HG02642 (cell line): ENCODE measurements at regions not wholly inside any gene's neighbourhood (a gene's known extent, or its start where the extent isn't known, plus 50 kb on each side); places are given as distances from the start of the nearest gene placed in this dataset.

Experiments used
- ATAC-seq: cut with Tn5 transposase; IDR thresholded peaks from one replicate; pipeline ENCODE4 v1.9.1; 2021; ENCODE audit warnings: mild to moderate bottlenecking; ENCODE audit not compliant: unreplicated experiment, poor library complexity

GRCh38 chr12:58346032-58346632, 404.8 kb downstream of the ATP23 start:
- peak; percentile 76 for ATAC-seq

DNA sequence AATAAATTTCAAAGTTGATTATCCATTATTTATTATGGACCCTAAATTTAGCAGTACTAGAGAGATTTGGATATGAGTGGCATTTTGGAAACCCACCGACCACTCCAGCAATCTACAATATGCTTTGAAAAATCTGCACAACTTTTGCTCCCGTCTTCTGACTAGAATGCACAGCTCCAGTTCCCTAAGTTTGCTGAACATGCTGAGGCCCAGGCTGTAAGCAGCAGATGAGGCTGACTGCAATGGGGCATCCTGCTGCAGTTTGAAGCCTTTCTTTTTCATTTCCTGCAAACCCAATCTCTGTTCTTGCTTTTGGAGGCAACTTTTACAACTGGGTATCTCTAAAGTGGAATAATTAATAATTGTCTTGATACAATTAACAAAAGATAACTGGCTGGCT, 405.8 kb downstream of the ATP23 start:
- no peak for ATAC-seq

GRCh38 chr12:58347691-58348090, 406.3 kb downstream of the ATP23 start:
- no peak for ATAC-seq

DNA sequence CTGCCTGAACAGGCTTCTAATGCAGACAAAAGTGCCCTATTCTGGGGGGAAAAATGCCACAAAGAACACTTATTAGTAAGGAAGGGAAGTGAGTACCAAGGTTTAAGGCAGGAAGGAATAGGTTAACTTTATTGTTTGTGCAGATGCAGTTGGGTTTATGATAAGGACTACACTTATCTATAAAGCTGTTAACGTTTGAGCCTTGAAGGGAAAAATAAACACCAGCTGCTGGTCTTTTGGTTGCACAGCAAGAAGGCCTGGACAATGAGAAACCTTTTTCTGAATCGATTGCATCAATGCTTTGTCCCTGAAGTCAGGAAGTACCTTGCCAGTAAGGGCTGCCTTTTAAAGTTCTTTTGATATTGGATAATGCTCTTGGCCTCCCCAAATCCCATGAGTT, 407.8 kb downstream of the ATP23 start:
- no peak for ATAC-seq

DNA sequence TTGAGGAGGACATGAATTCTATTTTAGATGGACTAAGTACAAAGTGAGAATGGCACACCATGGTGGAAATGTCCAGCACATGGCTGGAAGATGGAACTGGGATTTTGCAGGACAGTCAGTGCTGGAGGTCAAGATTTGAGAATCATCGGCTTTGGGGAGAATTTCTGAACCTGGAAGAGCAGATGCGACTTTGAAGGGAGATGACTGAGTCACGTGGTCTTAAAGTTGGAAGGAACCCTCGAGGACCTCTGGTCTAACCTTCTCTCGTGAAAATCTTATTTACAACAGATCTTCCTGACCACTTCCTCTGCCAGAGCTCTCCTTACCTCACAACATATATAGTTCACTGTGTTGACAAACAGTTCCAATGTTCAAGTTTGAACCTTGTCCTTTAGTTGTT, 415.4 kb downstream of the ATP23 start:
- no peak for ATAC-seq

DNA sequence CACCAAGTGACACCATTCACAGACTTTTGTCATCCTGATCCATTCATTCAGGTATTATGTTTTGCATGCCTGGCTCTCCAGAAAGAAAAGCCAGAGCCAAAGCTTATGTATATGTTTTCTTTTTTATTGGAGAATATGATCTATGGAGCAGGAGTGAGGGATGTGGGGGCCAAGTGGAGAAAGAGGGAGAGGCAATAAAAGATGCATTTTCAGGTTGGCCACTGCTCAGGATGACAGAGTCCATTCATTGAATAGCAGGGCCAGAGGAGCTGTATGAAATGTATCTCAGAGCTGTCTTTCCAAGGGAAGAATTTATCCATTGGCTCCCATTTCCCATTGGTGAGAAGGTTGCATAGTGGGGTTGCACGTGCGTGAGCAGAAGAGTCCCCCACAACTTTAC, 416.1 kb downstream of the ATP23 start:
- ATAC-seq: no peak

- ATAC-seq: no peak
These were observed 417.0 kb downstream of the ATP23 start for GRCh38 chr12:58358369-58358768.

DNA sequence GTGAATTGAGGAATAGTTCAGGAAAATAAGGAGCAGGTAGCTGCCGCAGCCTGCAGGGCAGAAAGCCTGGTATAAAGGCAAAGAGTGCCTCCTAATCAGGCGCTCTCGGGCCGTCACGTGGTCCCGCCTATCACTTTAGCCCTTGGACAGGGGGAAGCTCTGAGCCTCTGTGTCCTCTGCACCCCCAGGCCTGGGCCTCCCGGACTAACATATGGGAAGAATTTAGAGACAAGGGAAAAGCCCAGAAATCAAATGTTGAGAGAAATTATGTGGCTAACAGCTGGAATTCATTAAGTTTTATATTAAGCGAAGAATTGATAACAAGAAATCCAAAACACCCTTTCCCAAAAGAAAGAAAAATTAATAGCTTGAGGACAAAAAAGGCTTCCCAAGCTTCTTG, 417.7 kb downstream of the ATP23 start:
- ATAC-seq: no peak

GRCh38 chr12:58361056-58361455, 419.7 kb downstream of the ATP23 start:
- ATAC-seq: no peak

DNA sequence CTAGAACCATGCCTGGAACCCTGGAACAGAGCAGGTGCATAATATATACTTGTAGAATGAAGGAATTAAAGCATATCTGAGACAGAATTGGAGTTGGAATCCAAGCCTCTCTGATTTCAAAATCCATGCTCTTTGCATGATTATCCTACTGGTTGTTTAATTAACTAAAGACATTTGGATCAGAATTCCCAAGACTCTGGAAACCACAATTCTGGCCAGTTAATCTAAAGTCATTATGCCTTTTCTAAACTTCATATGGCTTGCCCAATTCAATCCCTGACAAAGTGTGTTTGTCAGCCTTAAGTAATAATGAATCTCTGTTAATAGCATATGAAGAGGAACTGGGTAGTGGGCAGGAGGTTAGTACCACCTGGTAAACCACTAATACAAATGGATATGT, 422.6 kb downstream of the ATP23 start:
- no peak for ATAC-seq

DNA sequence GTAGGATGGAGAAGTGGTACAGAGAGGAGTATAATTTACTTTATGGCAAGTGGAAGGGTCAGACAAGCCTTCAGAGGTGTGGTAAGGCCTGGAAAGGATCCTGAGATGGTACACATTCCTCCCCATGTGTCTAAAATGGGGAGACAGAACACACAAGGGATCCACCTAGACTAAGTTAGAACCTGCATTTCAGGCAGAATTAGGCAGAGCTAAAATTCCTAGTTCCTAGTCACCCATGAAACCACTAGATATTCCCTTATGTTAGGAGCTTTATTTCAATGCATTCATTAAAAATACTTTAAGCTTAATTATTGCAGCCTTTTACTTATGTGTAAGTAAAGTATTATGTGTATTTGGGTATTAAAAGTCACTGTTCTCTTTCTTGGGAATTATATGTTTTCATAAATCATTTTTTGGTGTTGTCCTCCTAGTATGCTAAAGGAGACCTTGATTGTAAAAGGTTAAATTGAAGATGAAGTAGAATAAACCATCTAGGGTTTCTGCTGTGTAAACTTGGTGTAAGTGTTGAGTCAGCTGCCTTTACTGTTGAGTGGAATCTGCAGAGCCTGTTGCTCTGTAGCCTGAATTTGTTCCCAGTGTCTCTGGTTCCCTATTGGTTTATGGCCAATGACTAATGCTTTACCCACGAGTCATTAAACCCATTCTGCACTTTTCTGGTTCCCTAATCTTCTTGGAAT, 423.2 kb downstream of the ATP23 start:
- no peak for ATAC-seq

- no peak for ATAC-seq
These were observed 423.7 kb downstream of the ATP23 start for GRCh38 chr12:58365087-58365390.

DNA sequence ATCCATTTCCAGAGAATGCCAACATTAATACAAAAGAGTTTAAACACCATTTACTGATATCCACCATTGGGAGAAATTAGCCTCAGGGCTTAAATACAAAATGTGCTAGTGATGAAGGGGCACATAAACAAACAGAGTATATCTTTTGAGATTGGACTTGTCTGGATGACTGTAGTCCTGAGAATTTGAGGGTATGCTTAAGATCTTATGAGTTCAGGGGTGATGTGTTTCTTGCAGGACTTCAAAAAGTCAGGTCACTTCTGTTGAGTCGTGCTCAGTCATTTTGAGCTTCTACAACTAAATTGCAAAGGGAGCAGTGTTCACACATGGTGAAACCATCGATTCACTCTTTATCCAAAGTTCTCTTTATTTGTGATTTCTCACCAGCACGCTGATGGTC, 425.7 kb downstream of the ATP23 start:
- no peak for ATAC-seq

DNA sequence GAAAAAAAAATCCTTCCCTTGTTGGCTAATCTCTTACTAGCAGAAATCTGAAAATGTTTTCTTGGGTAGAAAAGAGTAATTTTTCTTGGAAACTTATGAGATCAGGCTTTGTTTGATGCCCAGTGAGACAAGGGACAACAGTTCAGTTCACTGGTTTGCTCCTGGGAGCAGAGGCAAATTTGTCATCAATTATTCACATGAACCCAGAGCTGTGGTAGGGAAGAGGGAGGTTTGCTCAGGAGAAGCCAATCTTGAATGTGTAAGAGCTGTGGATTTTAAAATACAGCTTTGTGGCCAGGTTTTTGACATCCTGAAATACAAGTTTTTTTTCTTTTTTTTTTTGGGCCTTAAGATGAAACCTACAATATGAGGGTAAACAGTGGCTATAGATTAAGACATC, 426.6 kb downstream of the ATP23 start:
- no peak for ATAC-seq

GRCh38 chr12:58369576-58369975, 428.2 kb downstream of the ATP23 start:
- no peak for ATAC-seq

GRCh38 chr12:58372298-58372697, 430.9 kb downstream of the ATP23 start:
- ATAC-seq: peak; percentile 91

- no peak for ATAC-seq
These were observed 436.7 kb downstream of the ATP23 start for GRCh38 chr12:58378028-58378427.

DNA sequence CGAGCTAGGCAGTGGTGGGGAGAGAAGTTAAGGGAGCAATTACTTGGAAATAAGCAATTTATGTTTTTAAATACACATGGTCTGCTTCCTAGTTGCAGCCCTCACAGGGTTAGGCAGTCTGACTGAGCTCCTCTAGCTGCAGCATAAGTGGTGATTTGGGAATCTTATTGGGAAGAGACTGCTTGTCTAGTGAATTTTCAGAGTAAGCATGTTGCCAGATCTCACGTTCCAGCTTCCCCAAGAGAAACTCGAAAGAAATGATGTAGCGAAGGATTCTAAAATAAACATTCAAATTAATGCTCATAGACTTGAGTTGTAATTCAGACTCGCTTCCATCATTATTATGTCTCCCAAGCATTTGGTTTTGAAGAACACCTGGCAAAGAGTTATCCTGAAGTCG, 440.2 kb downstream of the ATP23 start:
- no peak for ATAC-seq

DNA sequence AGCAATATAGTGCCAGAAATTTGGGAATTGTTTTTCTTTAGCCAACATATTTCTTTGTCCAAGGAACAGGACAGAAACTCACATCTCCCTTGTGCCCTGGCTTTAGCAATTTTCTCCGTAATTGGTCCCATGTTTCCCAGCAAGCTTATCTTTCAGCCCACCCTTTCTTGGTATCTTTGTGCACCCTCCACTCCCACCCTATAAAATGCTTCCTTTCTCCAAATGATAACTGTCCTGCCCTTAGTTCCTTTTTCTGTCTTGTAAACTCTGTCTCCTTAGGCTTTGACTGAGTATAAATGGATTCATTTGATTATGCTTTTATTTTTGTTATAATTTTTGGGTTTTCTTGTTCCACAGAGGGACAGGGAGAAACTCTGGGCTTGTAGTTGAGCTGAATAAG, 442.8 kb downstream of the ATP23 start:
- ATAC-seq: no peak

DNA sequence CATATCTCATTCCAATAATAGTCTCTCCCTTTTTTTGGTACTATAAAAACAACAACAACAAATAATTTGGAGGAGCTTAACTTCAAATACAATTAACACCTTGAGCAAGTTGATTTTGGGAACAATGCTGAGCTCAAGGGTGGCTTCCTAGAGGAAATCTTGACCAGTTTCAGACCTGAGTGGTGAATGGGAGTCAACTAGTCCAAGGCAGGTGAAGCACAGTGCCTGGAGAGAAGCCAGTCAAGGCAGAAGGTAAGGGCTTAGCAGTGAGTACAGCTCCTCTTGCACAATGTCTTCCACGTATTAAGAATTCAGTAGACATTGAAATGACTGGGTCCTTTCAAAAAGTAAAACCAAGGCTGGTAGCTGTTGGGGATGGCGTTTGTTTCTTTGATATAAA, 444.8 kb downstream of the ATP23 start:
- ATAC-seq: no peak

GRCh38 chr12:58387199-58387598, 445.8 kb downstream of the ATP23 start:
- no peak for ATAC-seq

DNA sequence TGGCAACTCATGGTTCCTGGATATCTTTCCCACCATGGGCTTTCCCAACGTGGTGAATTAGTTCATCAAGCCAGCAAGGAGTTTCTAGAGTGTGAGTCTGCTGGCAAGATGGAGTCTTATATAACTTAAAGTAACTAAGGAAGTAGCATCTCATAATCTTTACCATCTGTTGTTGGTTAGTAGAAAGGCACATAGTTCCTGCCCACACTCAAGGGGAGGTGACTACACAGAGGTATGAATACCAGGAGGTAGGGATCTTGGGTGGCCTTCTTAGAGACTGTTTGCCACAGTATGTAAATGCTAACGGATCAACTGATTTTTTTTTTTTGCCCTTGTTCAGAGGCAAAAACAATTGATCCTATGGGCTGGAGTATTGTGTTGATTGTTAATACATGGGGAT, 446.9 kb downstream of the ATP23 start:
- no peak for ATAC-seq

DNA sequence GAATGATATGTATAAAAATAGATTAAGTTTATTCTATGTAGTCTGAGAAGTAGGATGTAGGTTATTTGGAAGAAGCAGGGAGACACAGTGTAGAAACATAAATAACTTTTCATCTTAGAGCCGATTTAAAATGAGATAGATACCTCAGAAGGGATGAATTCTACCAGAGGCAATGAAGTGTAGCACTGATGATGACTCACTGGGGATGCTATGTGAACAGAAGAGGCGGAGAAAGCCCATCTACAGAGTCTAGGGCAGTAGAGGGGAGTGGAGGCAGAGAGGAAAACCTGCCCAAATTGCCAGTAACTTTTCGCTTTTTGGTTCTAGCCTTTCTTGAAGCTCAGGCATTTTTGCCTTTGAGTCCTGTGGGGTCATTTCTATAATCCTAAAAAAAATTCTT, 451.8 kb downstream of the ATP23 start:
- no peak for ATAC-seq
